SK-N-SH (cell line): ENCODE measurements at regions not wholly inside any gene's neighbourhood (a gene's known extent, or its start where the extent isn't known, plus 50 kb on each side); places are given as distances from the start of the nearest gene placed in this dataset.

Source experiments
- CTCF ChIA-PET: fragments of 300-600, 350-600 bp; formaldehyde crosslinking; extraction: SDS; loops from one replicate; lab custom pipeline; 2021; lab: Yijun Ruan, JAX
- POLR2A ChIA-PET: fragments of 350-600 bp; sonication (Branson Sonifier 250); formaldehyde crosslinking; extraction: SDS; loops from one replicate; lab custom pipeline; 2020; ENCODE audit warnings: antibody characterized with exemption, inconsistent platforms; lab: Yijun Ruan, JAX
- DNase-seq: peaks from one replicate; pipeline ENCODE4 v3.0.0; 2012
- H2AFZ ChIP-seq: fragments of 200-600 bp; sonication (generic); 2 replicates; pipeline ENCODE4 v1.8.1; 2016; ENCODE audit warnings: antibody characterized with exemption, mild to moderate bottlenecking, low read depth
- H3F3A ChIP-seq: fragments of 200-600 bp; sonication (generic); replicated peaks from 2 replicates; pipeline ENCODE3; 2016; ENCODE audit warnings: antibody characterized with exemption, mild to moderate bottlenecking; ENCODE audit not compliant: insufficient read depth
- H3K27ac ChIP-seq, 2 experiments: fragments of 200-500 bp in 1 of 2; fragments of 200-600 bp in 1 of 2; sonication (Bioruptor generic) in 1 of 2; sonication (generic), shearing (Covaris generic) in 1 of 2; 2 replicates each; pipeline versions ENCODE4 v1.5.1 to v1.6.1; 2014 to 2016; ENCODE audit warnings: low read depth in 2 of 2, inconsistent platforms in 1 of 2, low read length in 1 of 2, mild to moderate bottlenecking in 1 of 2, mixed read lengths in 1 of 2
- H3K27me3 ChIP-seq: fragments of 200-600 bp; sonication (generic), shearing (Covaris generic); 2 replicates; pipeline ENCODE4 v1.6.1; 2016; ENCODE audit warnings: mixed run types; ENCODE audit not compliant: insufficient read depth
- H3K36me3 ChIP-seq, 2 experiments: fragments of 200-500 bp in 1 of 2; fragments of 200-600 bp in 1 of 2; sonication (Bioruptor generic) in 1 of 2; sonication (generic) in 1 of 2; replicated peaks in 1 of 2; 2 replicates each; pipeline versions ENCODE3 to v1.5.1; 2014 to 2016; ENCODE audit warnings: low read length in 1 of 2, mild to moderate bottlenecking in 1 of 2; ENCODE audit not compliant: insufficient read depth in 2 of 2, control insufficient read depth in 1 of 2
- H3K4me1 ChIP-seq, 2 experiments: fragments of 200-500 bp in 1 of 2; fragments of 200-600 bp in 1 of 2; sonication (Bioruptor generic) in 1 of 2; sonication (generic), shearing (Covaris generic) in 1 of 2; 2 replicates each; pipeline versions ENCODE4 v1.5.1 to v1.6.1; 2014 to 2016; ENCODE audit warnings: low read depth in 1 of 2, low read length in 1 of 2, mixed run types in 1 of 2; ENCODE audit not compliant: insufficient read depth in 2 of 2, control insufficient read depth in 1 of 2
- H3K4me2 ChIP-seq: fragments of 200-600 bp; sonication (generic), shearing (Covaris generic); 2 replicates; pipeline ENCODE4 v1.6.1; 2017; ENCODE audit warnings: mixed run types
- H3K4me3 ChIP-seq, 2 experiments: fragments of 200-500 bp in 1 of 2; fragments of 200-600 bp in 1 of 2; sonication (Bioruptor generic) in 1 of 2; sonication (generic), shearing (Covaris generic) in 1 of 2; 2 replicates each; pipeline versions ENCODE4 v1.5.1 to v1.8.1; 2014 to 2016; ENCODE audit warnings: low read depth in 2 of 2, inconsistent platforms in 1 of 2, low read length in 1 of 2, mild to moderate bottlenecking in 1 of 2, mixed read lengths in 1 of 2, moderate library complexity in 1 of 2
- H3K79me2 ChIP-seq: fragments of 200-600 bp; sonication (generic); 2 replicates; pipeline ENCODE4 v1.8.1; 2017; ENCODE audit warnings: mild to moderate bottlenecking; ENCODE audit not compliant: insufficient read depth
- H3K9ac ChIP-seq: fragments of 200-600 bp; sonication (generic); 2 replicates; pipeline ENCODE4 v1.6.1; 2017; ENCODE audit warnings: mixed run types
- H3K9me2 ChIP-seq: fragments of 200-600 bp; sonication (generic); 2 replicates; pipeline ENCODE4 v1.6.1; 2017; ENCODE audit warnings: mixed run types
- H3K9me3 ChIP-seq: fragments of 200-600 bp; sonication (generic); 2 replicates; pipeline ENCODE4 v1.6.1; 2017; ENCODE audit warnings: mixed run types, mild to moderate bottlenecking, moderate library complexity
- H4K20me1 ChIP-seq: fragments of 200-600 bp; sonication (generic); 2 replicates; pipeline ENCODE4 v1.6.1; 2017; ENCODE audit warnings: mild to moderate bottlenecking, mixed run types; ENCODE audit not compliant: insufficient read depth
- CTCF ChIP-seq: fragments of 200-600 bp; sonication (generic); IDR thresholded peaks from 2 replicates; pipeline ENCODE4 v1.6.1; 2017; ENCODE audit warnings: antibody characterized with exemption, mild to moderate bottlenecking, moderate library complexity
- ELF1 ChIP-seq: IDR thresholded peaks from 2 replicates; pipeline ENCODE4 v1.4.0; 2012
- EP300 ChIP-seq, 2 experiments: IDR thresholded peaks; 2 replicates each; pipeline versions ENCODE4 v1.4.0 to v1.6.1; 2012; ENCODE audit warnings: borderline replicate concordance in 1 of 2, low read depth in 1 of 2, low read length in 1 of 2
- FOSL2 ChIP-seq: IDR thresholded peaks from 2 replicates; pipeline ENCODE4 v1.4.0; 2012; ENCODE audit warnings: low read depth, mild to moderate bottlenecking, moderate library complexity, borderline replicate concordance
- FOXJ3 ChIP-seq: sonication (generic); formaldehyde crosslinking; IDR thresholded peaks from 2 replicates; pipeline ENCODE4 v1.5.1; 2020; ENCODE audit warnings: mild to moderate bottlenecking, missing genetic modification reagents
- FOXM1 ChIP-seq: IDR thresholded peaks from 2 replicates; pipeline ENCODE4 v1.4.0; 2012; ENCODE audit warnings: low read depth, mild to moderate bottlenecking
- GABPA ChIP-seq: IDR thresholded peaks from 2 replicates; pipeline ENCODE4 v1.4.0; 2012; ENCODE audit warnings: low read depth, mild to moderate bottlenecking
- GATA2 ChIP-seq: sonication (generic); formaldehyde crosslinking; IDR thresholded peaks from 2 replicates; pipeline ENCODE4 v1.5.0; 2020; ENCODE audit warnings: mild to moderate bottlenecking, missing genetic modification reagents
- JUND ChIP-seq: IDR thresholded peaks from 2 replicates; pipeline ENCODE4 v1.4.0; 2012
- MAX ChIP-seq: IDR thresholded peaks from 2 replicates; pipeline ENCODE4 v1.4.0; 2012; ENCODE audit warnings: low read depth
- MEF2A ChIP-seq: IDR thresholded peaks from 2 replicates; pipeline ENCODE4 v1.4.0; 2012; ENCODE audit warnings: low read depth, borderline replicate concordance
- MXI1 ChIP-seq: IDR thresholded peaks from 2 replicates; pipeline ENCODE4 v1.6.1; 2012; ENCODE audit warnings: mild to moderate bottlenecking, low read depth, low read length, improper control_type of control experiment
- NFIC ChIP-seq: IDR thresholded peaks from 2 replicates; pipeline ENCODE4 v1.4.0; 2012; ENCODE audit warnings: borderline replicate concordance
- NRF1 ChIP-seq: IDR thresholded peaks from 2 replicates; pipeline ENCODE4 v1.6.1; 2012; ENCODE audit warnings: low read depth, mild to moderate bottlenecking, low read length
- POLR2AphosphoS5 ChIP-seq: IDR thresholded peaks from 2 replicates; pipeline ENCODE4 v1.6.1; 2012; ENCODE audit warnings: low read depth, low read length
- RFX5 ChIP-seq: IDR thresholded peaks from 2 replicates; pipeline ENCODE4 v1.6.1; 2012; ENCODE audit warnings: mild to moderate bottlenecking, improper control_type of control experiment, low read length
- SMC3 ChIP-seq: IDR thresholded peaks from 2 replicates; pipeline ENCODE4 v1.6.1; 2012; ENCODE audit warnings: low read depth, low read length, improper control_type of control experiment
- TCF12 ChIP-seq: IDR thresholded peaks from 2 replicates; pipeline ENCODE4 v1.4.0; 2012
- TEAD4 ChIP-seq: IDR thresholded peaks from 2 replicates; pipeline ENCODE4 v1.4.0; 2012; ENCODE audit warnings: mild to moderate bottlenecking, borderline replicate concordance; ENCODE audit not compliant: insufficient read depth
- USF1 ChIP-seq: IDR thresholded peaks from 2 replicates; pipeline ENCODE4 v1.4.0; 2012; ENCODE audit warnings: low read depth, borderline replicate concordance
- YY1 ChIP-seq: IDR thresholded peaks from 2 replicates; pipeline ENCODE4 v1.4.0; 2012; ENCODE audit warnings: low read depth, mild to moderate bottlenecking
- ZBTB33 ChIP-seq: IDR thresholded peaks from 2 replicates; pipeline ENCODE4 v1.4.0; 2012; ENCODE audit warnings: low read depth, borderline replicate concordance
- WGBS: methylation state at CpG from one replicate; pipeline ENCODE4 v1.1.6; 2017; ENCODE audit warnings: low lambda C conversion rate; 5-methylcytosine and 5-hydroxymethylcytosine counted together

GRCh38 chr17:79423811-79424465 is 186.9 kb downstream of the RBFOX3 start (continued):
- TF ChIP-seq FOSL2 (no peak), EP300 (IDR thresholded peaks at IDR 0.05; ENCODE audit: borderline replicate concordance in 1 of 2, low read depth in 1 of 2, low read length in 1 of 2) (no peak), MXI1 (no peak), GABPA (no peak), ZBTB33 (no peak), TEAD4 (no peak), CTCF (no peak)

- Histone ChIP-seq H3K79me2 (no peaks in the 10 kb centered on the region), H3K4me3 (no peak overlapping the region), H3K4me1 (no peaks in the 10 kb centered on the region; a peak in 1 of 4 replicates), H2AFZ (no peak overlapping the region), H3K27me3 (0 out of 2 replicates have a peak, but pooled peaks cover 16% of the 10 kb centered on the region)
- DNase-seq = no peak
- CTCF ChIA-PET = no interaction called here
- 59% methylated on average over 14 of the region's 15 CpGs for WGBS
- TF ChIP-seq POLR2AphosphoS5 (no peak), FOSL2 (no peak), JUND (no peak), ELF1 (no peak), TCF12 (no peak), MEF2A (no peak), SMC3 (no peak), MAX (no peak), YY1 (no peak), FOXJ3 (no peak), USF1 (no peak), NFIC (no peak), FOXM1 (no peak), RFX5 (no peak), MXI1 (no peak), GABPA (no peak), GATA2 (CRISPR knock-in tag) (no peak), NRF1 (no peak), TEAD4 (no peak)
- TF ChIP-seq, all 33 proteins: peak for 0
- H3K9me3 ChIP-seq = no peaks in the 10 kb centered on the region
- no peak overlapping the region for H3K27ac ChIP-seq
- H3K9ac ChIP-seq = no peak overlapping the region
- H3K9me2 ChIP-seq = no peaks in the 10 kb centered on the region
- no peaks in the 10 kb centered on the region for H3K36me3 ChIP-seq
- H3K4me2 ChIP-seq = no peak overlapping the region
- POLR2A ChIA-PET = no interaction called here
- no peaks in the 10 kb centered on the region for H4K20me1 ChIP-seq
- no peaks in the 10 kb centered on the region for H3F3A ChIP-seq
Observed at GRCh38 chr17:79422236-79422635, 188.6 kb downstream of the RBFOX3 start.
